OCI-LY7 (cell line): ENCODE measurements at regions not wholly inside any gene's neighbourhood (a gene's known extent, or its start where the extent isn't known, plus 50 kb on each side); places are given as distances from the start of the nearest gene placed in this dataset.

Experiments
- BruUV-seq: library from RNA; stranded (reverse); fragments of 400-500 nt; replicated peaks from 2 replicates; lab custom pipeline; 2021; lab: Mats Ljungman, UMichigan
- CTCF ChIA-PET: fragments of 300-600 bp; sonication (Branson Sonifier 250); formaldehyde crosslinking; loops from one replicate; lab custom pipeline; 2022; ENCODE audit warnings: antibody characterized with exemption; ENCODE audit not compliant: unreplicated experiment; lab: Charles Lee
- POLR2A ChIA-PET: fragments of 300-600 bp; sonication (Branson Sonifier 250); formaldehyde crosslinking; loops from one replicate; lab custom pipeline; 2022; ENCODE audit warnings: antibody characterized with exemption; lab: Charles Lee
- DNase-seq: peaks from one replicate; pipeline ENCODE4 v3.0.0-alpha.2; 2015; ENCODE audit warnings: low spot score
- H2AFZ ChIP-seq: fragments of 200-600 bp; sonication (generic), shearing (Covaris generic); 2 replicates; pipeline ENCODE4 v1.6.1; 2014; ENCODE audit warnings: mild to moderate bottlenecking, antibody characterized with exemption, low read length, moderate library complexity
- H3K27ac ChIP-seq: fragments of 200-600 bp; sonication (generic); 2 replicates; pipeline ENCODE4 v1.5.1; 2014; ENCODE audit warnings: mixed run types, low read depth, mild to moderate bottlenecking, moderate library complexity, low read length, inconsistent platforms; ENCODE audit not compliant: poor library complexity, severe bottlenecking
- H3K36me3 ChIP-seq: fragments of 200-600 bp; sonication (generic); 2 replicates; pipeline ENCODE4 v1.6.1; 2014; ENCODE audit warnings: mild to moderate bottlenecking, antibody characterized with exemption, low read length, moderate library complexity, mixed read lengths; ENCODE audit not compliant: insufficient read depth
- H3K4me1 ChIP-seq: fragments of 200-600 bp; sonication (generic); 2 replicates; pipeline ENCODE4 v1.5.1; 2014; ENCODE audit warnings: mild to moderate bottlenecking, low read length; ENCODE audit not compliant: insufficient read depth, poor library complexity, severe bottlenecking
- H3K4me2 ChIP-seq: fragments of 200-600 bp; sonication (generic); 2 replicates; pipeline ENCODE4 v1.6.1; 2014; ENCODE audit warnings: mild to moderate bottlenecking, low read length
- H3K4me3 ChIP-seq: fragments of 200-600 bp; sonication (generic); 2 replicates; pipeline ENCODE4 v1.5.1; 2014; ENCODE audit warnings: mild to moderate bottlenecking, low read depth, low read length; ENCODE audit not compliant: poor library complexity, severe bottlenecking
- H3K79me2 ChIP-seq: fragments of 200-600 bp; sonication (generic); 2 replicates; pipeline ENCODE4 v1.6.1; 2016; ENCODE audit warnings: low read depth, mild to moderate bottlenecking, low read length, moderate library complexity, mixed read lengths; ENCODE audit not compliant: insufficient read depth
- H3K9me2 ChIP-seq: fragments of 200-600 bp; sonication (generic); 2 replicates; pipeline ENCODE4 v1.6.1; 2016; ENCODE audit warnings: mild to moderate bottlenecking, low read length, mixed read lengths; ENCODE audit not compliant: insufficient read depth
- H3K9me3 ChIP-seq: fragments of 200-600 bp; sonication (generic); 2 replicates; pipeline ENCODE4 v1.6.1; 2014; ENCODE audit warnings: mild to moderate bottlenecking, mixed run types, low read length, mixed read lengths
- H4K20me1 ChIP-seq: fragments of 200-600 bp; sonication (generic); 2 replicates; pipeline ENCODE4 v1.6.1; 2014; ENCODE audit warnings: mild to moderate bottlenecking, antibody characterized with exemption, low read length, moderate library complexity, mixed read lengths; ENCODE audit not compliant: insufficient read depth
- CTCF ChIP-seq: fragments of 200-600 bp; sonication (generic); conservative IDR thresholded peaks from 2 replicates; pipeline ENCODE4 v1.5.1; 2014; ENCODE audit warnings: mild to moderate bottlenecking, antibody characterized with exemption, low read length, moderate library complexity, mixed read lengths
- EZH2phosphoT487 ChIP-seq: fragments of 200-600 bp; sonication (generic); IDR thresholded peaks from 2 replicates; pipeline ENCODE4 v1.6.1; 2018; ENCODE audit warnings: low read depth, borderline replicate concordance, mild to moderate bottlenecking, mixed run types, antibody characterized with exemption, low read length, moderate library complexity, mixed read lengths
- intact Hi-C: fragments of 100-400 bp; cut with micrococcal nuclease; formaldehyde crosslinking; loops from one replicate; pipeline ENCODE4 v1.10.0; 2022; ENCODE audit not compliant: unreplicated experiment

GRCh38 chr9:80072451-80072850 is 500.7 kb downstream of the TLE4 start:
- ChIA-PET CTCF (no interaction called here), POLR2A (no interaction called here)
- H3K27ac ChIP-seq = no peak overlapping the region
- no peaks in the 10 kb centered on the region for H3K79me2 ChIP-seq
- TF ChIP-seq CTCF (no peak), EZH2phosphoT487 (no peak)
- H3K9me2 ChIP-seq = no peaks in the 10 kb centered on the region
- DNase-seq = no peak
- H3K4me3 ChIP-seq = no peak overlapping the region
- no peaks in the 10 kb centered on the region for H4K20me1 ChIP-seq
- H2AFZ ChIP-seq = no peak overlapping the region
- no peaks in the 10 kb centered on the region for H3K9me3 ChIP-seq
- intact Hi-C loops = no loop called here
- no peaks in the 10 kb centered on the region for H3K4me1 ChIP-seq
- no peak overlapping the region for H3K4me2 ChIP-seq
- BruUV-seq = no TSS peak
- no peaks in the 10 kb centered on the region for H3K36me3 ChIP-seq

GRCh38 chr9:80070071-80070742 is 498.4 kb downstream of the TLE4 start:
- ChIA-PET CTCF (no interaction called here), POLR2A (no interaction called here)
- Histone ChIP-seq H3K4me2 (no peak overlapping the region), H3K9me2 (no peaks in the 10 kb centered on the region), H3K9me3 (no peaks in the 10 kb centered on the region), H3K79me2 (no peaks in the 10 kb centered on the region), H3K4me3 (no peak overlapping the region), H3K4me1 (no peaks in the 10 kb centered on the region), H3K27ac (no peak overlapping the region), H3K36me3 (no peaks in the 10 kb centered on the region), H4K20me1 (no peaks in the 10 kb centered on the region), H2AFZ (no peak overlapping the region)
- no peak for TF ChIP-seq EZH2phosphoT487
- TF ChIP-seq CTCF = no peak
- BruUV-seq = no TSS peak
- intact Hi-C loops = no loop called here
- no peak for DNase-seq

- H3K9me3 ChIP-seq = no peaks in the 10 kb centered on the region
- H2AFZ ChIP-seq = no peak overlapping the region
- TF ChIP-seq EZH2phosphoT487 = no peak
- no peak for TF ChIP-seq CTCF
- no peaks in the 10 kb centered on the region for H3K36me3 ChIP-seq
- H3K4me3 ChIP-seq = no peak overlapping the region
- no peaks in the 10 kb centered on the region for H3K79me2 ChIP-seq
- intact Hi-C loops = no loop called here
- H3K9me2 ChIP-seq = no peaks in the 10 kb centered on the region
- no peaks in the 10 kb centered on the region for H3K4me1 ChIP-seq
- ChIA-PET POLR2A (interaction anchor here (0.6 kb wide), 1 partner anchor 8 kb away, joined by 3 read pairs; no protein-coding TSS in a partner anchor), CTCF (no interaction called here)
- H4K20me1 ChIP-seq = no peaks in the 10 kb centered on the region
- no peak for DNase-seq
- H3K27ac ChIP-seq = no peak overlapping the region
- H3K4me2 ChIP-seq = no peak overlapping the region
- no TSS peak for BruUV-seq
These were observed 495.2 kb downstream of the TLE4 start for GRCh38 chr9:80066931-80067330.
